ENCODE measurements at regions not wholly inside any gene's neighbourhood (a gene's known extent, or its start where the extent isn't known, plus 50 kb on each side); places are given as distances from the start of the nearest gene placed in this dataset.

GRCh38 chr12:48279601-48280000 is 71.1 kb downstream of the ZNF641 start:
- no peak for DNase-seq (ENCODE audit: low spot score)
- no peaks in the 10 kb centered on the region for H3K36me3 ChIP-seq
- TF ChIP-seq POLR2A (IDR thresholded peaks at IDR 0.05): no peak
- no peak for TF ChIP-seq POLR2AphosphoS5 (IDR thresholded peaks at IDR 0.05)
- TF ChIP-seq, protein P1, sequence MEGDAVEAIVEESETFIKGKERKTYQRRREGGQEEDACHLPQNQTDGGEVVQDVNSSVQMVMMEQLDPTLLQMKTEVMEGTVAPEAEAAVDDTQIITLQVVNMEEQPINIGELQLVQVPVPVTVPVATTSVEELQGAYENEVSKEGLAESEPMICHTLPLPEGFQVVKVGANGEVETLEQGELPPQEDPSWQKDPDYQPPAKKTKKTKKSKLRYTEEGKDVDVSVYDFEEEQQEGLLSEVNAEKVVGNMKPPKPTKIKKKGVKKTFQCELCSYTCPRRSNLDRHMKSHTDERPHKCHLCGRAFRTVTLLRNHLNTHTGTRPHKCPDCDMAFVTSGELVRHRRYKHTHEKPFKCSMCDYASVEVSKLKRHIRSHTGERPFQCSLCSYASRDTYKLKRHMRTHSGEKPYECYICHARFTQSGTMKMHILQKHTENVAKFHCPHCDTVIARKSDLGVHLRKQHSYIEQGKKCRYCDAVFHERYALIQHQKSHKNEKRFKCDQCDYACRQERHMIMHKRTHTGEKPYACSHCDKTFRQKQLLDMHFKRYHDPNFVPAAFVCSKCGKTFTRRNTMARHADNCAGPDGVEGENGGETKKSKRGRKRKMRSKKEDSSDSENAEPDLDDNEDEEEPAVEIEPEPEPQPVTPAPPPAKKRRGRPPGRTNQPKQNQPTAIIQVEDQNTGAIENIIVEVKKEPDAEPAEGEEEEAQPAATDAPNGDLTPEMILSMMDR (IDR thresholded peaks at IDR 0.05): no peak
- no peak overlapping the region for H3K27ac ChIP-seq
- H3K4me3 ChIP-seq: no peak overlapping the region
- no peaks in the 10 kb centered on the region for H3K27me3 ChIP-seq (replicated peaks; ENCODE audit: insufficient read depth)
- no peaks in the 10 kb centered on the region for H3K9me3 ChIP-seq
- no peaks in the 10 kb centered on the region for H3K4me1 ChIP-seq (replicated peaks)
- intact Hi-C loops (cut with DNase I): no loop called here
- WGBS: 65% methylated on average over 1 of the region's 1 CpG

- Histone ChIP-seq H3K27ac (no peak overlapping the region), H3K4me1 (replicated peaks) (no peaks in the 10 kb centered on the region), H3K36me3 (no peaks in the 10 kb centered on the region), H3K9me3 (no peaks in the 10 kb centered on the region), H3K4me3 (no peak overlapping the region), H3K27me3 (replicated peaks; ENCODE audit: insufficient read depth) (no peaks in the 10 kb centered on the region)
- TF ChIP-seq POLR2AphosphoS5 (IDR thresholded peaks at IDR 0.05): no peak
- no peak for TF ChIP-seq POLR2A (IDR thresholded peaks at IDR 0.05)
- TF ChIP-seq, protein P1 (IDR thresholded peaks at IDR 0.05): no peak
- no peak for DNase-seq (ENCODE audit: low spot score)
- intact Hi-C loops (cut with DNase I): no loop called here
These were observed 71.6 kb downstream of the ZNF641 start for GRCh38 chr12:48279101-48279500.

DNA sequence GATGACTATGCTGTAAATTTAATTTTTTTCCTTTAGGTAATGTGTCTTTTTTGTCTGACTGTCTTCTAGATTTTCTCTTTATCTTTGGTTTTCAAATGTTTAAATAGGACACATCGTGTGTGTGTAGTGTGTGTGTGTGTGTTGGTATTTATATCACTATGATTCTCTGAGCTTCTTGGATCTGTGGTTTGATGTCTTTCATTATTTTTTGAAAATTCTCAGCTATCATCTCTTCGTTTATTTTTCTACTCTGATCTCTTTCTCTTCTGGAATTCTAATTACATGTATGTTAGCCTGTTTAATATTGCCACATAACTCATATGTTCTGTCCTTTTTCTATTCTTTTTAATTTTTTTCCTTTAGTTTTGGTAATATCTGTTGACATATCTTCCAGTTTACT is 73.5 kb upstream of the OR10AD1 start:
- no peak overlapping the region for H3K27ac ChIP-seq
- intact Hi-C loops (cut with DNase I): no loop called here
- H3K27me3 ChIP-seq (replicated peaks; ENCODE audit: insufficient read depth): no peaks in the 10 kb centered on the region
- no peaks in the 10 kb centered on the region for H3K4me1 ChIP-seq (replicated peaks)
- no peak for TF ChIP-seq POLR2A (IDR thresholded peaks at IDR 0.05)
- TF ChIP-seq POLR2AphosphoS5 (IDR thresholded peaks at IDR 0.05): no peak
- TF ChIP-seq, protein P1 (IDR thresholded peaks at IDR 0.05): no peak
- H3K9me3 ChIP-seq: no peaks in the 10 kb centered on the region
- no peaks in the 10 kb centered on the region for H3K36me3 ChIP-seq
- WGBS: 51% methylated on average over 2 of the region's 2 CpGs
- H3K4me3 ChIP-seq: no peak overlapping the region
- no peak for DNase-seq (ENCODE audit: low spot score)

- intact Hi-C loops (cut with DNase I): no loop called here
- TF ChIP-seq POLR2A (IDR thresholded peaks at IDR 0.05) (no peak), POLR2AphosphoS5 (IDR thresholded peaks at IDR 0.05) (no peak)
- TF ChIP-seq, protein P1 (IDR thresholded peaks at IDR 0.05): no peak
- Histone ChIP-seq H3K27me3 (replicated peaks; ENCODE audit: insufficient read depth) (no peaks in the 10 kb centered on the region), H3K27ac (no peak overlapping the region), H3K4me1 (replicated peaks) (no peaks in the 10 kb centered on the region), H3K4me3 (no peak overlapping the region), H3K9me3 (no peaks in the 10 kb centered on the region), H3K36me3 (no peaks in the 10 kb centered on the region)
- WGBS: 97% methylated on average over 1 of the region's 1 CpG
- DNase-seq (ENCODE audit: low spot score): no peak
These were observed 63.7 kb upstream of the OR10AD1 start for GRCh38 chr12:48266826-48267225.

DNA sequence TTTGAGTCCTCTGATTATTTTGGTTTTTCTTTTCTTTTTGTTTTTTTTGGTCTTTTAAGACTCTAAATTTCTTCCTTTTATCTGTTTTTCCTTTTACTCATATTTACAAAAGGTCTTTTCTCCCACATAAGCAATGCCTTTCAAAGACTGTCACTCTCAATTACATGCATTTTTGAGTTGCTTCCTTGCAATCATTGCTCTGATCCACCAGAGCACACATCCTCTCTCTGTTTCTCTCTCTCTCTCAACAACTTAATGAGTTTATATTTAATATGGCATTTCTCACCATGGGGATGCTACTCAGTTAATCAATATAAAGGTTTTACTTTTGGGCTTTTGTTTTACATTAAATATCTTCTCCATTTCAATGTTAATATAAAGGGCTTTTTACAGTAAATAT is 62.7 kb upstream of the OR10AD1 start:
- Histone ChIP-seq H3K27ac (no peak overlapping the region), H3K4me3 (no peak overlapping the region), H3K4me1 (replicated peaks) (no peaks in the 10 kb centered on the region), H3K36me3 (no peaks in the 10 kb centered on the region), H3K9me3 (no peaks in the 10 kb centered on the region), H3K27me3 (replicated peaks; ENCODE audit: insufficient read depth) (no peaks in the 10 kb centered on the region)
- intact Hi-C loops (cut with DNase I): no loop called here
- TF ChIP-seq POLR2AphosphoS5 (IDR thresholded peaks at IDR 0.05): no peak
- TF ChIP-seq, protein P1 (IDR thresholded peaks at IDR 0.05): no peak
- TF ChIP-seq POLR2A (IDR thresholded peaks at IDR 0.05): no peak
- DNase-seq (ENCODE audit: low spot score): no peak

Measured in prostate gland (tissue), 2 donors.